ENCODE measurements at regions not wholly inside any gene's neighbourhood (a gene's known extent, or its start where the extent isn't known, plus 50 kb on each side); places are given as distances from the start of the nearest gene placed in this dataset.

GRCh38 chr10:10223131-10223530 lies 794.5 kb upstream of the CELF2 start:
- no peak for DNase-seq

GRCh38 chr10:10225136-10225676 lies 792.5 kb upstream of the CELF2 start:
- no peak for DNase-seq

DNA sequence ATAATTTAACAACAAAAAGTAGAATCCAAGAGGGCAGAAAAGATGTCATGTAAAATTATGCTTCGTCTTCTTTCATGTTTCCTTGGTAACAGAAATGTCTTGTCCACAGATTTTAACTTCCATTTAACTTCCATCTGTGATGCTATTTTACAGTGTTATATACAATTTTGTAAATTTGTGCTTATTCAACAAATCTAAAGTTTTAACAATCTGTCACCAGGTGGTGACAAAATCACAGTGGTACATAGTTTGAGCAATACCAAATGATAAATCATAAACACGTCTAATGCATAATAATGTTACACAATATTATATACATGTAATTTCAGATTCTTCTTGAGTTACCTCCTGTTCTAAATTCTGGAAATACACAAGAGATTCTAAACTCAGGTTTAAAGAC lies 784.4 kb upstream of the CELF2 start:
- DNase-seq: no peak

- DNase-seq: no peak
Observed at GRCh38 chr10:10235003-10235402, 782.7 kb upstream of the CELF2 start.

- DNase-seq: no peak
Observed at GRCh38 chr10:10247585-10247984, 770.1 kb upstream of the CELF2 start.

DNA sequence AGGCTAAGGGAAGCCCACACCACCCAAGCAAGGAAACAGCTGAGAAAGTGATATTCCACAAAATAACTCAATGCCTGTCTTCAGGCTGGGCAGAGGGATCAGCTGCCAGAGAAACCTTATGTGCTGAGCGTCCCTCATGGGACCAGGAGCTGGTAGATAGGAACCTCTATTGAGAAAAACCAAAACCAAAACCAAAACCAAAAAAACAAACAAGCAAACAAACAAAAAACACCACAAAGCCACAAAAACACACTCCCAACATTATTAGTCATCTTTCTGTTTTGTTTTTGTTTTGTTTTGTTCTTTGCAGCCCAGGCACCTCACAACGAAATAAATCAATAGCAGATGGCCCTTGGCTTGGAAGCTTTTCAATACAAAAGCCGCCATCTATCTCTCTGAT lies 760.8 kb upstream of the CELF2 start:
- DNase-seq: no peak

DNA sequence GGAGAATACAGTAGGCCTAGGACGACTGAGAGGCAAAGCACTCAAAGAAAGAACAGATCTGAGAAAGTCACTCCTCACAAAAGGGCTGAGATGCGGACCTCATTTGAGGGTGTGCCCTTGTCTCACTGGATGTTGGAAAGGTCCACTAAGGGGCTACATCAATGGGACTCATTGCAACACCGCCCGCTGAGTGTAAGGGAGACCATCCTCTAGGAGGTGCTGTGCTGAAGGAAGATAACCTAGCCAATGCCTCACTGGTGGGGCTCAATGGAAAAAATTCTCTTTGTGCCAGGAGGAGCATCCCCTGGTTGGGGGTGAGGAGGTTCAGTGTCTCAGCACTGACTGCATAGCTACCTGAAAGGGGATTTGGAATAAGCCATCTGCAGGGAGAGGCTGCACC lies 758.7 kb upstream of the CELF2 start:
- no peak for DNase-seq

GRCh38 chr10:10270126-10271050 lies 747.3 kb upstream of the CELF2 start:
- no peak for DNase-seq

DNA sequence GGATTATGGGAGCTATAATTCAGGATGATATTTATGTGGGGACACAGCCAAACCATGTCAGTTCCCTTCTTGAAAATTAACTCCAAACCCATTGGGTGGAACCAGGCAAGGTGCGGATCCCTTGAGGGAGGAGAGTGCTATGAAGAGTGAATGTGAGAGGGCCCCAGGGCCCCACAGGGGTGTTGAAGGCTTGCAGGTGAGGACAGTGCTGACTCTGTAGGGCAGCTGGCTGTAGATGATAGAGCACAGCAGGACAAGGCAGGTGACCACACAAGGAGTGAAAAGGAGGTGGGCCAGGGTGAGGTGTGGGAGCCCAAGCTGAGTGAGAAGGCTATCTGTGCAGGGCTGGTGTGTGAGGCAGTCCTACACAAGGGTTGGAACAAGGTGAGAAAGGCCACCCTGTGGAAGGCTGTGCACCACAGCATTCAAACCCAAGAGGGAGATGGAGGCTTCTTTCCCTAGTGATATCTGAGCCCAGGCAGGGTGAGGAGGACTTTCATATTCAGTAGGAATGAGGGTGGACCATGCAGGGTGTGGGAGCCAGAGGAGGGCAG lies 746.0 kb upstream of the CELF2 start:
- no peak for DNase-seq

DNA sequence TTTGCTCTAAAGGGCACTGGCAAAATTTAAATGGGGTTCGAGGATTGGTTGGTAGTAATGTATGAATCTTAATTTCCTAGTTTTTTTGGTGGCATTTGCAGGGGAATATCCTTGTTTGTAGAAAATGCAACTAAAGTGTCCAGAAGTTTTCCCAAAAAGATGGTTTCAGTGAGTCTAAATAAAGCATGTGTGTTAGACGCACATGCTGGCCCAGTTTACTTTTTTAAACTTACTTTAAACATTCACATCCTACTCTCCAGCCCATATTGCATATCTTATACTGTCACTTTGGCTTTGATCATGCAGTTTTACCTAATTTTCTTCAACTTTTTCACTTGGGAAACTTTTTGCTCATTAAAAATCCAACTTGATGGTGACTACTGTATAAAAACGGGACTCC lies 744.0 kb upstream of the CELF2 start:
- DNase-seq: no peak

DNA sequence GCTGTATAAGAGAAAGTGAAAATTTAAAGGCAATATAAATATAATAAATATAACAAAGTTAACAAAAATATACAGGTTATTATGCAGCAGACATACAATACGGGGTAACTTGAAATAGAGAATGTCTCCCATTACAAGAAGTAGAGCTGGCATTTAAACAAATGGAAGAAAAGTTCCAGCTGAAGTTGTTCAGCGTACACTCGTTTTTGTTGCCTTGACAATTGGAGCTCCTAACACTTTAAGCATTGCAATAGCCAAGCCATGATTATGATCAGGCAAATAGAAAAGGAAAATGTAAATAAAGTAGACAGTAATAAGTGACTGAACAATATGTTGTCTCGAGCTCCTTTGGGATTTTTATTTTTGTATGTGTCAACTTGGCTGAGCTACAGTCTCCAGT lies 737.8 kb upstream of the CELF2 start:
- DNase-seq: no peak

GRCh38 chr10:10292501-10292900 lies 725.2 kb upstream of the CELF2 start:
- no peak for DNase-seq

- no peak for DNase-seq
Observed at GRCh38 chr10:10293041-10293440, 724.6 kb upstream of the CELF2 start.

GRCh38 chr10:10293481-10293951 lies 724.2 kb upstream of the CELF2 start:
- DNase-seq: no peak

GRCh38 chr10:10294184-10294880 lies 723.3 kb upstream of the CELF2 start:
- DNase-seq: no peak

GRCh38 chr10:10294881-10295529 lies 722.7 kb upstream of the CELF2 start:
- DNase-seq: no peak

DNA sequence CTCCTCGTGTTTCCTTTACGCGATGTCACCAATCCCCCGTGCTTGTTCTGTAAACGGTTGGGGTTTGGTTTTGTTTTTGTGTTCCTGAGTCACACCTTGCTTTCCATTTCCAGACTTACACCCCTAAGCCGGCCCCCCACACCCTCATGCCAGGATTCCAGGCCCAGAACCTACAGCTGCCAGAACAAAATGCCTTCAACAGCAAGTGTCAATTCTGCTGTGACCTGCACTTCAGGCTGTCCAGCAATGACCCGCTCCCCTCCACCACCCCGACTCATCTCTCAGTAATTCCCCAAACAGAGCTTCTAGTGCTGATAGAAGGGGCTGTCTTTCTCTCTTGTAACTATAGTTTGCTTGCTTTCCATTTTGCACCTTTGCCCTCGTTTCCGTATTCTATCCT lies 722.1 kb upstream of the CELF2 start:
- DNase-seq: no peak

- no peak for DNase-seq
Observed at GRCh38 chr10:10302689-10303088, 715.0 kb upstream of the CELF2 start.

GRCh38 chr10:10307036-10307435 lies 710.6 kb upstream of the CELF2 start:
- no peak for DNase-seq

GRCh38 chr10:10307551-10307950 lies 710.1 kb upstream of the CELF2 start:
- no peak for DNase-seq

GRCh38 chr10:10310498-10310897 lies 707.2 kb upstream of the CELF2 start:
- no peak for DNase-seq

GRCh38 chr10:10311966-10312365 lies 705.7 kb upstream of the CELF2 start:
- no peak for DNase-seq

Measured in T-helper 9 cell (primary cell).